Mucosa of descending colon (tissue), 3 donors: ENCODE measurements at regions not wholly inside any gene's neighbourhood (a gene's known extent, or its start where the extent isn't known, plus 50 kb on each side); places are given as distances from the start of the nearest gene placed in this dataset.

Experiments
- ATAC-seq: fragments of 200-7000 bp; cut with Tn5 transposase; one replicate; pipeline ENCODE4 v1.9.1; 2020; ENCODE audit warnings: mild to moderate bottlenecking, moderate library complexity
- DNase-seq, 3 donors: peaks; one replicate each; pipeline ENCODE4 v3.0.0-alpha.2; 2020
- H3K36me3 ChIP-seq: fragments of 200-600 bp; one replicate; pipeline ENCODE4 v1.8.0; 2021; ENCODE audit warnings: low read depth, mild to moderate bottlenecking
- H3K4me1 ChIP-seq: fragments of 200-600 bp; one replicate; pipeline ENCODE4 v1.8.0; 2021; ENCODE audit warnings: low read depth, mild to moderate bottlenecking
- H3K4me3 ChIP-seq: fragments of 200-600 bp; one replicate; pipeline ENCODE4 v1.8.0; 2021; ENCODE audit warnings: mild to moderate bottlenecking
- H3K9me3 ChIP-seq: fragments of 200-600 bp; one replicate; pipeline ENCODE4 v1.8.0; 2021; ENCODE audit warnings: mild to moderate bottlenecking
- intact Hi-C, 2 donors: fragments of 100-400 bp; cut with DNase I in 1 of 2; cut with micrococcal nuclease in 1 of 2; formaldehyde crosslinking; loops; one replicate each; pipeline versions ENCODE4 v1.11.0 to v1.11.1; 2022; cut with DNase I, micrococcal nuclease
- TF ChIP-seq, protein P1 (sequence below): fragments of 200-600 bp; IDR thresholded peaks from one replicate; pipeline ENCODE4 v1.8.0; 2022; ENCODE audit warnings: antibody characterized with exemption, mild to moderate bottlenecking
- donor health status: DM: no; HTN: no; CAD: no; lungs with moderate emphysema.
- donor health status: DM: no; HTN: no; CAD: no.
- donor health status: DM: no; HTN: yes; CAD: no.

DNA sequence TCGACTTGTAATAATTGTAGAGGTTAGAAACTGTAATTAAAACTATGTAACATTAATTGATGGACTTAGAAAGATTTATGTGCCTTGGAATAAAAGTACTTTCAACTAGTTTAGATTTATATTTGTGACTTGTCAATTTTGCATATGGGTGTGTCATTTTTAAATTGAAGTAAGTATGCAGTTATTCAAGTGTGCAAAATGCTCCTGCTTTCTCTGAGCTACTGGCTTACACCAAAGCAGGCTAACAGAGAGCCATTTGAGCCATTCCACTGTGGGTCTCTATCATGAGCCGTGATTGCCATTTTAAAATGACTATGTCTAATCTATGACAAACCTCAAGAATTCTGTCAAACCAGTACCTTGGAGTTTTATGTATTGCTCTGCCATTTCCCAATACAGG is 345.0 kb upstream of the MDFIC2 start:
- ATAC-seq: no peak
- no peaks in the 10 kb centered on the region for H3K4me1 ChIP-seq
- intact Hi-C loops: no loop called here
- TF ChIP-seq, protein P1, sequence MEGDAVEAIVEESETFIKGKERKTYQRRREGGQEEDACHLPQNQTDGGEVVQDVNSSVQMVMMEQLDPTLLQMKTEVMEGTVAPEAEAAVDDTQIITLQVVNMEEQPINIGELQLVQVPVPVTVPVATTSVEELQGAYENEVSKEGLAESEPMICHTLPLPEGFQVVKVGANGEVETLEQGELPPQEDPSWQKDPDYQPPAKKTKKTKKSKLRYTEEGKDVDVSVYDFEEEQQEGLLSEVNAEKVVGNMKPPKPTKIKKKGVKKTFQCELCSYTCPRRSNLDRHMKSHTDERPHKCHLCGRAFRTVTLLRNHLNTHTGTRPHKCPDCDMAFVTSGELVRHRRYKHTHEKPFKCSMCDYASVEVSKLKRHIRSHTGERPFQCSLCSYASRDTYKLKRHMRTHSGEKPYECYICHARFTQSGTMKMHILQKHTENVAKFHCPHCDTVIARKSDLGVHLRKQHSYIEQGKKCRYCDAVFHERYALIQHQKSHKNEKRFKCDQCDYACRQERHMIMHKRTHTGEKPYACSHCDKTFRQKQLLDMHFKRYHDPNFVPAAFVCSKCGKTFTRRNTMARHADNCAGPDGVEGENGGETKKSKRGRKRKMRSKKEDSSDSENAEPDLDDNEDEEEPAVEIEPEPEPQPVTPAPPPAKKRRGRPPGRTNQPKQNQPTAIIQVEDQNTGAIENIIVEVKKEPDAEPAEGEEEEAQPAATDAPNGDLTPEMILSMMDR: no peak
- no peaks in the 10 kb centered on the region for H3K36me3 ChIP-seq
- no peaks in the 10 kb centered on the region for H3K9me3 ChIP-seq
- DNase-seq: no peak
- no peak overlapping the region for H3K4me3 ChIP-seq

DNA sequence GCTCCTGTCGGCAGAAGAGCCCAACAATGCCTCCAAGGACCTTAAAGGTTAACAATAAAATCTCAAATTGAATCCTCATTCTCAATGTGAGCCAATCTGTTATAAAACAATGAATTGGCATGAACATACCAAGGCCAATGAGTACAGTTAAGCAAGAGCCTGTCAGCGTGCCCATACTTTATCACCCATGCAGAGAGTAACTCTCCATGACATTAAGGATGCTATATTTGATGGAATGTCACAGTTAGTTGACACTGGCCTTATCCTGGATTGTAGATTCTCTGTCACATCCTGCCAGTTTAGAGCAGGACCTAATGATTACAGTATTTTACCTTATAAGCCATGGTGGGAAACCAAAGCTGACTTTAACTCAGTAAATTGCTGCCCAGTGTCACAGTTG is 335.4 kb upstream of the MDFIC2 start:
- intact Hi-C loops: no loop called here
- Histone ChIP-seq H3K4me1 (no peaks in the 10 kb centered on the region), H3K4me3 (no peak overlapping the region), H3K9me3 (no peaks in the 10 kb centered on the region), H3K36me3 (no peaks in the 10 kb centered on the region)
- no peak for DNase-seq
- ATAC-seq: no peak
- TF ChIP-seq, protein P1: no peak

DNA sequence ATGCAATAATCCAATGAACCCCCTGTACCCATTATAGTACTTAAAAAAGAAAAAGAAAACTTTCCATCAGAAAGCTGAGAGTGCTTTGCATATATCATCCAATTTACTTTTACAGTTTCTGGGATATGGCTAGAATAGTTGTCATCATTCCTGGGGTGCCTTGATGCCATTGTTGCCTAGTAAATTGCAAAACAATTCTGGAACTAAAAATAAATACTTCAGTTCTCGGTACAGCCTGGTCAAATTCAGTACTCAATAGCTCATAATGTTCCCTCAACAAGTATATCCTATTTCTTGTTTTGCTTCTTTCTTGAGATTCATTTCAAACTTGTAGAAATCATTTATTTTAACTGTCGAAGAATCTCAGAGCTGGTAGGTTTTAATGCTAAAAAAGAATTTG is 334.7 kb upstream of the MDFIC2 start:
- H3K9me3 ChIP-seq: no peaks in the 10 kb centered on the region
- TF ChIP-seq, protein P1: no peak

DNA sequence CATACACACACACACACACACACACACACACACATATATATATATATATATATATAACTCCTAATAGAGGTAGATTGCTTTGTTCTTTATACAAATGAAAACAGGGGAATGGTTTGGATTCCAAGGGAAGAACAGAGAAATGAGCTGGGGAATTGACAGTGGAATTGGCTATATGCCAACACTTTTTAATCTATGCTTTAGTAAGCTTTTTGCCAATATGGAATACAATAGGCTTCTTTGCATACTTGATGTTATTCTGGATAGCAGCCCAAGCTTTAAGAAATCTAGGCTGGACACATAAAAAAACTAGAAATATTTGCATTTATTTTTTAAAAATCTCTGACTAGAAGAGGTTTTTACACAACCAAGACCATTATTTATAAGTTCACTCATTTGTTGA is 334.2 kb upstream of the MDFIC2 start:
- DNase-seq (no peak), ATAC-seq (no peak)
- Histone ChIP-seq H3K4me1 (no peaks in the 10 kb centered on the region), H3K9me3 (no peaks in the 10 kb centered on the region), H3K4me3 (no peak overlapping the region), H3K36me3 (no peaks in the 10 kb centered on the region)
- intact Hi-C loops: no loop called here
- TF ChIP-seq, protein P1: no peak

More for the DNA sequence above, 334.7 kb upstream of the MDFIC2 start:
- ATAC-seq (no peak), DNase-seq (no peak)
- intact Hi-C loops: no loop called here
- no peaks in the 10 kb centered on the region for H3K4me1 ChIP-seq
- no peak overlapping the region for H3K4me3 ChIP-seq
- H3K36me3 ChIP-seq: no peaks in the 10 kb centered on the region

DNA sequence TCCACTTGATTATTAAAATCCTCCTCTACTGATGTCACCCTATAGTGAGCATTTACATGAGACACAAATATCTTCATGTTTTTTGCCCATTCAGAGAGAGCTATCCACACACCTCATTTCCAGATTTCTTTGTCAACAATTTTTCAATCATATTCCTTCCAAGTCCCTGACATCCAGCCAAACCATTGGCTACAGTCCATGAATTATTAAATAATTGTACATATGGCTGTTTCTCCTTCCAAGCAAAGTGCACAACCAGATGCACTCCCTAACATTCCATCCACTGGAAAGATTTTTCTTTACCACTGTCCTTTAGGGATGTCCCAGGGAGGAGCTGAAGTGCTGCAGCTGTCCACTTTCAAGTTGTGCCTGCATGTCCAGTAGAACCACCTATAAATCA is 328.0 kb upstream of the MDFIC2 start:
- TF ChIP-seq, protein P1: no peak
- H3K4me1 ChIP-seq: no peaks in the 10 kb centered on the region
- H3K4me3 ChIP-seq: no peak overlapping the region
- H3K36me3 ChIP-seq: no peaks in the 10 kb centered on the region
- H3K9me3 ChIP-seq: no peaks in the 10 kb centered on the region
- intact Hi-C loops: no loop called here
- DNase-seq: no peak
- ATAC-seq: no peak

DNA sequence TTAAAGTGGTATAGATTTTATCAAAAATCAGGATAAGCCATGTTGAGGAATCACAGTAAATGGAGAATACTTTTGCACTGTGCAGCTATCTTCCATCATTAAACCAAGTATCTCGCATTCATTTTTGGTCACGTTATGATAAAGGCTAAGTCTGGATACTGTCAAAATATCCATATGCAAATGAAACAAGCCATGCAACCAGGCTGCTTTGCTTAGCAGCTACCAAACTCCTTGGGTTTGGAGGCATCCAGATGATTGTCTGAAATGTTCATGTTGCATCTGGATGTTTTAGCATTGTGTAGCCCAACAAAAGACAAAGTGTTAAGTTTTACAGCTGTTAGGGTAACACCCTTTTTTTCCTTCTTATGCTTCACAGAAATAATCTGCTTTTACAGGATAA is 322.9 kb upstream of the MDFIC2 start:
- DNase-seq (no peak), ATAC-seq (no peak)
- H3K4me1 ChIP-seq: no peaks in the 10 kb centered on the region
- no peak overlapping the region for H3K4me3 ChIP-seq
- TF ChIP-seq, protein P1: no peak
- H3K36me3 ChIP-seq: no peaks in the 10 kb centered on the region
- H3K9me3 ChIP-seq: no peaks in the 10 kb centered on the region
- intact Hi-C loops: no loop called here
